Fibroblast of the aortic adventitia (primary cell): ENCODE measurements at regions not wholly inside any gene's neighbourhood (a gene's known extent, or its start where the extent isn't known, plus 50 kb on each side); places are given as distances from the start of the nearest gene placed in this dataset.

Experiments used
- DNase-seq: peaks from one replicate; pipeline ENCODE4 v3.0.0-alpha.2; 2010; ENCODE audit warnings: low read depth
- H3K4me3 ChIP-seq: 2 replicates; pipeline ENCODE4 v1.5.1; 2011; ENCODE audit warnings: low read depth, mild to moderate bottlenecking, control low read depth, low read length, moderate library complexity
- TF ChIP-seq, protein P1 (sequence below): IDR thresholded peaks from 2 replicates; pipeline ENCODE4 v1.5.1; 2011; ENCODE audit warnings: mild to moderate bottlenecking, low read length, control low read depth, inconsistent platforms; ENCODE audit not compliant: insufficient read depth

DNA sequence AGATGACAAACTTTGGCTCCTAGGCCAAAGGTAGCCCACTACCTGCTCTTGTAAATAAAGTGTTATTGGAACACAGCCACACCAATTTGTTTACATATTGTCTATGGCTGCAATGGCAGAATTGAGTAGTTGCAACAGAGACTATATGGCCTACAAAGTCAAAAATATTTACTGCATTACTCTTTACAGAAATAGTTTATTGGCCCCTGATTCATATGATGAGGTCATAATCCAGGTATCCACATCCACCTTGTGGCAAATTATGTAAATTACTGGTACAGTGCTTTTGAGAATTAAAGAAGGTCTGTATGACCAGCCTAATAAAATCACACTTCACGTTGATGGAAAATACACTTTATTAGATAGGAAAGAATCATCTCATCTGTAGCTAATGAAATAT lies 337.0 kb upstream of the DDX53 start:
- TF ChIP-seq, protein P1, sequence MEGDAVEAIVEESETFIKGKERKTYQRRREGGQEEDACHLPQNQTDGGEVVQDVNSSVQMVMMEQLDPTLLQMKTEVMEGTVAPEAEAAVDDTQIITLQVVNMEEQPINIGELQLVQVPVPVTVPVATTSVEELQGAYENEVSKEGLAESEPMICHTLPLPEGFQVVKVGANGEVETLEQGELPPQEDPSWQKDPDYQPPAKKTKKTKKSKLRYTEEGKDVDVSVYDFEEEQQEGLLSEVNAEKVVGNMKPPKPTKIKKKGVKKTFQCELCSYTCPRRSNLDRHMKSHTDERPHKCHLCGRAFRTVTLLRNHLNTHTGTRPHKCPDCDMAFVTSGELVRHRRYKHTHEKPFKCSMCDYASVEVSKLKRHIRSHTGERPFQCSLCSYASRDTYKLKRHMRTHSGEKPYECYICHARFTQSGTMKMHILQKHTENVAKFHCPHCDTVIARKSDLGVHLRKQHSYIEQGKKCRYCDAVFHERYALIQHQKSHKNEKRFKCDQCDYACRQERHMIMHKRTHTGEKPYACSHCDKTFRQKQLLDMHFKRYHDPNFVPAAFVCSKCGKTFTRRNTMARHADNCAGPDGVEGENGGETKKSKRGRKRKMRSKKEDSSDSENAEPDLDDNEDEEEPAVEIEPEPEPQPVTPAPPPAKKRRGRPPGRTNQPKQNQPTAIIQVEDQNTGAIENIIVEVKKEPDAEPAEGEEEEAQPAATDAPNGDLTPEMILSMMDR = no peak
- DNase-seq = no peak
- no peak overlapping the region for H3K4me3 ChIP-seq

DNA sequence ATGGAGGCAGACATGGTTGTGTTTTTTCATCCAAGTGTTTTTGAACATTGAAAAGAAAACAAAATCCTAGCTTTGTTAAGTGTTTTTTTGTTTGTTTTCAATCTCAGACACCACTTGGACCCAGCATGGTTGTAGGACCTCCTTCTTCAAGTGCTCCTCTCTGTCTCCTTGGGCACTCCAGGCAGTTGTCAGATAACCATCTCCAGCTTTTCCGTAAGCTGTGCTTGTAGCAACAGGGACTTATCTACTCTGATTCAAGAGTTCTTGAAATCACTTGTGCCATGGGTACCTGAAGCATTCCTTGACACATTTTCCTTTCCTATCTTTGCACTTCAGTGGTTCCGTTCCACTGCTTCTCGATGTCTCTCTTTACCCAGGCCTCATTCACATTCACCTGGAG lies 334.9 kb upstream of the DDX53 start:
- DNase-seq = no peak
- no peak overlapping the region for H3K4me3 ChIP-seq
- TF ChIP-seq, protein P1 = no peak

DNA sequence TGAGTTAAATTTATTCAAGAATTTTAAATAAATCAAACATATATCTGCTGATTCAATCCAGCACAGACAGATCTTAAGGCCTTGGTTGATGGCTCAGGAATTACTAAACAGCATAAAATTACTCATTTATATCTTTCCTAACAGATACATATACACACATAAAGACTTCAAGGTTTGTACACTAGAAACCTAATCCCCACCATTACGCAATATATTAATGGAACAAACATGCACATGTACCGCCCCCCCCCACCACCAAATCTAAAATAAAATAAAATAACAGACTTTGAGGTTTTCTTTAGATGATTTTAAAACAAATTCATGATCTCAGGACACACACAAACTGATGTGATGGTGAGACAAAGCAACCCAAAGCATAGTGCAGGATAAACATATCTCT lies 333.9 kb upstream of the DDX53 start:
- TF ChIP-seq, protein P1 = no peak
- H3K4me3 ChIP-seq = no peak overlapping the region
- no peak for DNase-seq

DNA sequence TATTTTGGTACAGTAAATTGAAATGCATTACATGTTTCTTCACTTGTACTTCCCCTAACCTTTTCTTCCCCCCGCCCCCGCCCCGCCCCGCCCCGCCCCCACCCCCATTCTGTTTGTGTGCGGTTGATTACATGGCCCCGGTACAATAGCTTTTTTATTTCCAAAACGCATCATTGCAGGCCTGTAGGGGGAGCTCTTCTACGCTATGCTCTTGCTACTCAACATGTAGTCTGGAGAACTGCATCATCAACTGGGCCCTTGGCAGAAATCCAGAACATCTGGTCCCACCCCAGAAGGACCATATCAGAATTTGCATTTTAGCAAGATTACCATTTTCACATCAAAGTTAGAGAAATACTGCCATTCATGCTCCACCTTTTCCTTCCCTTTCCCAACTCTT lies 333.3 kb upstream of the DDX53 start:
- TF ChIP-seq, protein P1 = peak; percentile 21
- peak; percentile 51 for DNase-seq
- H3K4me3 ChIP-seq = no peak overlapping the region

DNA sequence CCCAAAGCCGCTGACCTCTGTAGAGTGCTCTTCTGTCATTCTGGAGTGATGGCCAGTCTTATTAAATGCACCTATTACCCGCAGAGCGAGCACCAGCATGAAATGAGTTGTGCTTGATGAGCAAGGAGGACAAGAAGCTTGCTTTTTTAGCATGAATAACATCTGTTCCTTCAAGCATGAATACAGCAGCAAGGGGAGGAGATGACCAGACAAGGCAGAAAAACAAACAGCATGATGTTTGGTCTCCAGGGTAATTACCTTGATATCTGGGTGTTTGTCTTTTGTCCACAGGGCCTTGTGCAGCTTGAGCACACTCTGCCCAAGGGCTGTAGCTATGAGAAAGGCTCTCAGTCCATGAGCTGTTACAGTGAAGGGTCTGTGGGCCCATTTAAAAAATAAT lies 324.8 kb upstream of the DDX53 start:
- DNase-seq = no peak
- TF ChIP-seq, protein P1 = no peak
- no peak overlapping the region for H3K4me3 ChIP-seq

DNA sequence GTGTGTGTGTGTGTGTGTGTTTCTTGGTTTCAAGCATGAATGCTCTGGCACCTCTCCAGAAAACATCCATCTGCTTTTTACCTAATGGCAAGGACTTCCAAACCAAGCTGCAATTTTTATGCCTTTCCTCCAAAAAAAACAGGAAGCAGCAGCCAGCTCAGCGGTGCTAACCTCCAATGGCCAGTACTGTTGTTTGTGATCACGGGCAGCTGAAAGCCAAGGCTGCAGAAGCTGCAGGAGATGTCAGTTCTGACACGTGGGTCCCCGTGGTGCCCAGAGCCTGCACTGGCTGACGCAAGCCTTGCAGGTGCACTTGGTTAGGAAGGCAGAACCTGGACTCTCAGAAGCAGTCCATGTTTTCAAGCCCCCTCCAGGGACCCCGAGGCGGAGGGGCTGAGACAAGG lies 313.6 kb upstream of the DDX53 start:
- no peak overlapping the region for H3K4me3 ChIP-seq
- DNase-seq = peak; percentile 97
- TF ChIP-seq, protein P1 = no peak

DNA sequence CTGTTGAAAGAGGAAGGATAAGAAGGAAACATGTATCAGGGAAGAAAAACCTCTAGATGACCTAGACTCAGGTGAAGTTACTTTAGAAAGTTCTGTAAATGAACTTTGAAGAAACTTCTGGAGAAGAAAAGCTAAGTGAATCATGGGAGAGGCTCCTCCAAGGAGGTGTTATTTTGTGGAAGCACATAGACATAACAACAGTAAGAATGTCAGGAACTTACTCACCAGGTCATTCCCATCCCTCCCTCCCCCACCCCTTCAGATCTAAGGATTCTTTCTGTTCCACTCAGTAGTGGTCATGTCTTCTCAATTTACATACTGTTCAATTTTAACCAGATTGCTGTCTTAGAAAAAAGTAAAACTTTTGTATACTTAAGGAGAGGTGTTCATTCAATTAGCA lies 310.5 kb upstream of the DDX53 start:
- no peak overlapping the region for H3K4me3 ChIP-seq
- peak; percentile 29 for DNase-seq
- TF ChIP-seq, protein P1 = no peak
